Endodermal cell (in vitro differentiated cells): ENCODE measurements at regions not wholly inside any gene's neighbourhood (a gene's known extent, or its start where the extent isn't known, plus 50 kb on each side); places are given as distances from the start of the nearest gene placed in this dataset.

Experiments
- DNase-seq: peaks from one replicate; pipeline ENCODE4 v3.0.0-alpha.2; 2017
- H3K27ac ChIP-seq: 2 replicates; pipeline ENCODE4 v1.5.1; 2013; ENCODE audit warnings: mild to moderate bottlenecking, low read depth, low read length, moderate library complexity
- H3K27me3 ChIP-seq: 2 replicates; pipeline ENCODE4 v1.6.1; 2013; ENCODE audit warnings: mild to moderate bottlenecking, low read length, moderate library complexity; ENCODE audit not compliant: insufficient read depth, control insufficient read depth, poor library complexity, severe bottlenecking
- H3K36me3 ChIP-seq: 2 replicates; pipeline ENCODE4 v1.7.0; 2013; ENCODE audit warnings: mild to moderate bottlenecking, low read length, moderate library complexity; ENCODE audit not compliant: control insufficient read depth, insufficient read depth
- H3K4me1 ChIP-seq: one replicate; pipeline ENCODE4 v1.7.0; 2013; ENCODE audit warnings: low read length; ENCODE audit not compliant: control insufficient read depth, insufficient read depth
- H3K4me3 ChIP-seq: 2 replicates; pipeline ENCODE4 v1.5.1; 2013; ENCODE audit warnings: mild to moderate bottlenecking, low read length, moderate library complexity
- H3K9ac ChIP-seq: 2 replicates; pipeline ENCODE4 v1.6.1; 2013; ENCODE audit warnings: mild to moderate bottlenecking, low read length, moderate library complexity; ENCODE audit not compliant: poor library complexity, severe bottlenecking; ENCODE audit errors: extremely low read depth
- H3K9me3 ChIP-seq: 2 replicates; pipeline ENCODE4 v1.6.1; 2013; ENCODE audit warnings: mild to moderate bottlenecking, low read length, moderate library complexity; ENCODE audit not compliant: control insufficient read depth
- H3K27ac Mint-ChIP-seq: 2 replicates; pipeline ENCODE4 v1.8.0; 2020; ENCODE audit warnings: mixed read lengths
- H3K27me3 Mint-ChIP-seq: 2 replicates; pipeline ENCODE4 v1.8.0; 2021; ENCODE audit warnings: mild to moderate bottlenecking, mixed read lengths; ENCODE audit not compliant: insufficient read depth
- H3K36me3 Mint-ChIP-seq: 2 replicates; pipeline ENCODE4 v1.8.0; 2020; ENCODE audit warnings: low read depth, mixed read lengths
- H3K4me1 Mint-ChIP-seq: 2 replicates; pipeline ENCODE4 v1.8.0; 2020; ENCODE audit warnings: mixed read lengths
- H3K4me3 Mint-ChIP-seq: 2 replicates; pipeline ENCODE4 v1.8.0; 2020; ENCODE audit warnings: mild to moderate bottlenecking, moderate library complexity, mixed read lengths
- H3K9me3 Mint-ChIP-seq: 2 replicates; pipeline ENCODE4 v1.8.0; 2020; ENCODE audit warnings: mild to moderate bottlenecking, mixed read lengths
- WGBS, 2 experiments: methylation state at CpG; one replicate each; pipeline versions ENCODE4 v1.1.5 to v1.1.7; 2013; ENCODE audit warnings: missing lambda C conversion rate in 2 of 2, mixed read lengths in 1 of 2; ENCODE audit not compliant: insufficient coverage in 1 of 2, insufficient read length in 1 of 2; 5-methylcytosine and 5-hydroxymethylcytosine counted together
- TF ChIP-seq, protein P1 (sequence below): fragments of 200-600 bp; sonication (generic); conservative IDR thresholded peaks from 2 replicates; pipeline ENCODE4 v1.5.0; 2021; ENCODE audit warnings: antibody characterized with exemption, mild to moderate bottlenecking

GRCh38 chr11:57937431-57937830, 86.2 kb upstream of the OR9Q1 start:
- Histone ChIP-seq H3K27ac (no peak overlapping the region), H3K9me3 (no peaks in the 10 kb centered on the region), H3K36me3 (no peaks in the 10 kb centered on the region), H3K4me3 (no peak overlapping the region), H3K9ac (no peak overlapping the region), H3K27me3 (peaks cover 9% of the 10 kb centered on the region), H3K4me1 (no peaks in the 10 kb centered on the region)
- peaks cover 20% of the 10 kb centered on the region for H3K27me3 Mint-ChIP-seq
- TF ChIP-seq, protein P1, sequence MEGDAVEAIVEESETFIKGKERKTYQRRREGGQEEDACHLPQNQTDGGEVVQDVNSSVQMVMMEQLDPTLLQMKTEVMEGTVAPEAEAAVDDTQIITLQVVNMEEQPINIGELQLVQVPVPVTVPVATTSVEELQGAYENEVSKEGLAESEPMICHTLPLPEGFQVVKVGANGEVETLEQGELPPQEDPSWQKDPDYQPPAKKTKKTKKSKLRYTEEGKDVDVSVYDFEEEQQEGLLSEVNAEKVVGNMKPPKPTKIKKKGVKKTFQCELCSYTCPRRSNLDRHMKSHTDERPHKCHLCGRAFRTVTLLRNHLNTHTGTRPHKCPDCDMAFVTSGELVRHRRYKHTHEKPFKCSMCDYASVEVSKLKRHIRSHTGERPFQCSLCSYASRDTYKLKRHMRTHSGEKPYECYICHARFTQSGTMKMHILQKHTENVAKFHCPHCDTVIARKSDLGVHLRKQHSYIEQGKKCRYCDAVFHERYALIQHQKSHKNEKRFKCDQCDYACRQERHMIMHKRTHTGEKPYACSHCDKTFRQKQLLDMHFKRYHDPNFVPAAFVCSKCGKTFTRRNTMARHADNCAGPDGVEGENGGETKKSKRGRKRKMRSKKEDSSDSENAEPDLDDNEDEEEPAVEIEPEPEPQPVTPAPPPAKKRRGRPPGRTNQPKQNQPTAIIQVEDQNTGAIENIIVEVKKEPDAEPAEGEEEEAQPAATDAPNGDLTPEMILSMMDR, result no peak
- 62% methylated on average over 3 of the region's 3 CpGs; no CpG with 5 or more reads in 1 of the 2 experiments for WGBS, 2 experiments
- no peaks in the 10 kb centered on the region for H3K36me3 Mint-ChIP-seq
- no peak for DNase-seq
- H3K4me1 Mint-ChIP-seq, result peaks cover 5% of the 10 kb centered on the region
- H3K27ac Mint-ChIP-seq, result no peak overlapping the region
- H3K4me3 Mint-ChIP-seq, result no peak overlapping the region
- peaks cover 1% of the 10 kb centered on the region for H3K9me3 Mint-ChIP-seq

GRCh38 chr11:57938351-57938750, 85.3 kb upstream of the OR9Q1 start:
- no peak overlapping the region for H3K4me3 Mint-ChIP-seq
- Histone ChIP-seq H3K4me1 (no peaks in the 10 kb centered on the region), H3K27me3 (peaks cover 5% of the 10 kb centered on the region), H3K36me3 (no peaks in the 10 kb centered on the region), H3K9ac (no peak overlapping the region), H3K4me3 (no peak overlapping the region), H3K27ac (no peak overlapping the region), H3K9me3 (no peaks in the 10 kb centered on the region)
- H3K27me3 Mint-ChIP-seq, result peaks cover 17% of the 10 kb centered on the region
- peaks cover 6% of the 10 kb centered on the region for H3K9me3 Mint-ChIP-seq
- 73 to 78% methylated on average over 3 of the region's 3 CpGs for WGBS, 2 experiments
- TF ChIP-seq, protein P1, result no peak
- no peaks in the 10 kb centered on the region for H3K36me3 Mint-ChIP-seq
- no peak for DNase-seq
- H3K27ac Mint-ChIP-seq, result no peak overlapping the region
- H3K4me1 Mint-ChIP-seq, result peaks cover 5% of the 10 kb centered on the region

GRCh38 chr11:57940044-57940756, 83.5 kb upstream of the OR9Q1 start:
- DNase-seq, result no peak
- peaks cover 11% of the 10 kb centered on the region for H3K27me3 Mint-ChIP-seq
- Histone ChIP-seq H3K27ac (no peak overlapping the region), H3K4me3 (no peak overlapping the region), H3K27me3 (no peaks in the 10 kb centered on the region), H3K4me1 (no peaks in the 10 kb centered on the region), H3K9me3 (peaks cover 5% of the 10 kb centered on the region), H3K9ac (no peak overlapping the region), H3K36me3 (no peaks in the 10 kb centered on the region)
- peaks cover 16% of the 10 kb centered on the region for H3K9me3 Mint-ChIP-seq
- H3K36me3 Mint-ChIP-seq, result no peaks in the 10 kb centered on the region
- H3K27ac Mint-ChIP-seq, result no peak overlapping the region
- TF ChIP-seq, protein P1, result no peak
- 92% methylated on average over 4 of the region's 4 CpGs for WGBS, 2 experiments
- H3K4me3 Mint-ChIP-seq, result no peak overlapping the region
- peaks cover 5% of the 10 kb centered on the region for H3K4me1 Mint-ChIP-seq
